GM19372 (cell line): ENCODE measurements at regions not wholly inside any gene's neighbourhood (a gene's known extent, or its start where the extent isn't known, plus 50 kb on each side); places are given as distances from the start of the nearest gene placed in this dataset.

Experiments
- ATAC-seq: cut with Tn5 transposase; IDR thresholded peaks from one replicate; pipeline ENCODE4 v1.9.1; 2021; ENCODE audit warnings: mild to moderate bottlenecking, low read depth, moderate library complexity; ENCODE audit not compliant: unreplicated experiment

- no peak for ATAC-seq
Observed at GRCh38 chr2:120662046-120662445, 73.6 kb upstream of the GLI2 start.

GRCh38 chr2:120662746-120663145 lies 72.9 kb upstream of the GLI2 start:
- ATAC-seq, result no peak

DNA sequence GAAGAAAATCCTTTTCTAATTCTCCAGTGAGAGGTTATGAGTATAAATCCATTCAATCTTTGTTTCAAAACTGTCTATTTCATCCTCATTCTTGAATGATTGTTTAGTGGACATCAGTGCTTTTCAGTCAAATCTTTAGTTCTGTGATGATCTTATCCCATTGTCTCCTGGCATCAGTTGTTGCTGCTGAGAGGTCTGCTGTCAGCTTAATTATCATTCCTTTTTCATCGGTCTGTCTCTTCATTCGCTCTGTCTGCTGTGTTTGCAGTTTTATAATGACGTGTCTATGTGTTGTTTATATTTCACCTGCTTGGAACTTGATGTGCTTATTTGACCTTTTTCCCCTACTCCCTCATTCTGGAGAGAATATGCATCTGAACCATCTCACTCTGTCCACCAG lies 69.2 kb upstream of the GLI2 start:
- no peak for ATAC-seq

DNA sequence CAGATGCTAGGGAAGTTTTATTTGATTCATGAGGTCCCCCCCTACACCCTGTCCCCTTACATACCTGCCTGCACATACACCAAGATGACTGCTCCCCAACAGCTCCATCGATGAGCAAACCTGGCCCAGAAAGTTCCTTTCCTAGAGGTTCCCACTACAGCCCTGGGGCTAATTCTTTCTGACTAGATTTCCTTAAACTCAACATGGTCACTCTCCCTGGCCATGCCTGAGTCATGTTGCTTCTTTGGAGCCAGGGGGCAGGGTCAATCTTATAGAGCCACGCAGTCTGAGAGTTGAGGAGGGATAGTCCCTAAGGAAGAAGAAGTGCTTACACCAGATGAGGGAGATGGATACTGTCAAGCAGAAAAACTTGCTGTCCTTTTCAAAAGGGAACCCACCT lies 67.7 kb upstream of the GLI2 start:
- no peak for ATAC-seq

DNA sequence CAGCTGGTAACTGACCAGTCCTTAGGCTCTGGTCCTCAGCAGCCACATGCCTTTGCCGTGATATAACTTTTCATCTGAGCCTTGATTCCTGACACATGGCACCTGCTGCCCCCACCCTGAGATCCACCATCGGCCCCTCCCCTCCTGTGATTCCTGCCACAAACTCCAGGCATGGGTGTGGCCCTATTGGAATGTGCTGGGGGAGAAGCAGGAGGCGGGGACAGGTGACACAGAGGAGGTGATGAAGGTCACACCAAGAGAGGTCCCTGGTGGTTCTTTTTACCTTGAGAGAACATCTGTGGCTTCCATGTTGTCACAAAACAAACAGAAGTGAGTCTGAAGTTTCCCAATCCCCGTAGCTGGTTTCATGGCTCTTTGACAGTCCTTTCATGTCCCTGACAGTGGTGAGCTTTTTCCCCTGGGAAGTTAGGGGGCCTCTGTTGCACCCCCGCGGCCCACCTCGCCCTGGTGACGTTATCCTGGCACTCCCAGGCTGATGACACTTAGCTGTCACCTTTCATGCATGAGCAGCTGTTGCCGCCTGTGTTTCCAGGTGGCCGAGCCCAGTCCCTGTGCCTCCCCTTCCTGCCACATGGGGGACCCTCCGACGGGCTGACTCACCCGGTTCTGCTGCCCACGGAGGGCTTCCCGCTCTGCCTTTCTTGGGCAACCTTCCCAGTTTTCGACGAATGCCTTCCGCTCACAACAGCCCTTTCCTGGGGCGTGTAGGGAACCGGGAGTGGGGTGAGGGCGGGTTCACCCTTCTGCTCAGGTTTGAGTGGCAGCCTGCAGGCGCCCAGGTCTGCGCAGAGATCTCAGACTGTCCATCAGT lies 66.3 kb upstream of the GLI2 start:
- ATAC-seq, result no peak

DNA sequence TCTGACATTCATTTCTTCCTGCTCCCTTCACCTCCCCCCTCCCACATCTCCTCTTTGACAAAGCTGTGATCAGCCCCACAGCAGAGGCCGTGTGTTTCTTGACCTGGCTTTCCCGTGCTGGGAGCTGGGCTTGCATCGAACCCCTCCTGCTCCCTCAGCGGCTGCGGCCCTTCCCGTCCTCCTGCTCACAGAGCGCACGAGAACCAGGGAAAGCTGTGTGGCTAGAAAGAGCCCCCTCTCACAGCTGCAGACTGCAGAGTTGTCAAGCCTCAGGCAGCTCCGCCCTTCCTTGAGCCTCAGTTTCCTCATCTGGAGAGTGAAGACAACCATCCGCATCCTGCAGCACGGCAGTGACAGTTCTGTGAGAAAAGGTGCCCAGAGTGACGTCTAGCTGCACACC lies 65.7 kb upstream of the GLI2 start:
- no peak for ATAC-seq

- no peak for ATAC-seq
Observed at GRCh38 chr2:120670371-120670770, 65.3 kb upstream of the GLI2 start.

DNA sequence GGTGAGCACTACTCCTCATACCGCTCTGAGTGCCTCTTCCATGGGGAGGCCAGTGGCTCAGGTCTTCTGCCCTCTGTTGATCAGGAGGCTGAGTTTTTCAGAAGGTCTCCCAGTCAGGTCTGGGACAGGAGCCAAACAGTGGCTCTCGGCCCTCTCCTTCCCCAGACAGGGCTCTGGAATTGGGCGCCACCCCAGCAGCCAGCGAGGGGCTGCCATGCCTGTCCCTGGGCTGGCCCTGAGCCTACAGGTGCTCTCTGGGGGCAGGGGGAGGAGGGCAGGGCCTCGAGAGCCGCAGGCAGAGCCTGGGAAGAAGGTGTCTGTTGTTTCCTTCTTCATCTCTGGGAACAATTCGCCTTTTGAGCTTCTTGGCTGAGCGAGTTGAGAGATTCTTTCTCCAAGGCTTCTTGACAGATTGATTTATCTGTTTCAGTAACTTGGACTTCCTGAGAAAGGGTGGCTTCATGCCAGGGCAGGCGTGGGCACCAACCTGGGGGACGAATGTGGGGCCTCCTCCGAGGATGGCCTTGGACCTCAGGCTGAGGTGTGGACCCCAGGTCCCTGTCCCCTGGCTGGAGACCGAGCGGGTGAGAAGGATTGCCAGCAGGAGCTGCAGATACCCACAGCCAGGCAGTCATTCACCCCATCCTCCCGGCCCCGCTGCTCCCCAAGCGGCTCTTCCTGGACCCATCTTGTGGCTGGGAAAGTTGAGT lies 64.7 kb upstream of the GLI2 start:
- no peak for ATAC-seq

DNA sequence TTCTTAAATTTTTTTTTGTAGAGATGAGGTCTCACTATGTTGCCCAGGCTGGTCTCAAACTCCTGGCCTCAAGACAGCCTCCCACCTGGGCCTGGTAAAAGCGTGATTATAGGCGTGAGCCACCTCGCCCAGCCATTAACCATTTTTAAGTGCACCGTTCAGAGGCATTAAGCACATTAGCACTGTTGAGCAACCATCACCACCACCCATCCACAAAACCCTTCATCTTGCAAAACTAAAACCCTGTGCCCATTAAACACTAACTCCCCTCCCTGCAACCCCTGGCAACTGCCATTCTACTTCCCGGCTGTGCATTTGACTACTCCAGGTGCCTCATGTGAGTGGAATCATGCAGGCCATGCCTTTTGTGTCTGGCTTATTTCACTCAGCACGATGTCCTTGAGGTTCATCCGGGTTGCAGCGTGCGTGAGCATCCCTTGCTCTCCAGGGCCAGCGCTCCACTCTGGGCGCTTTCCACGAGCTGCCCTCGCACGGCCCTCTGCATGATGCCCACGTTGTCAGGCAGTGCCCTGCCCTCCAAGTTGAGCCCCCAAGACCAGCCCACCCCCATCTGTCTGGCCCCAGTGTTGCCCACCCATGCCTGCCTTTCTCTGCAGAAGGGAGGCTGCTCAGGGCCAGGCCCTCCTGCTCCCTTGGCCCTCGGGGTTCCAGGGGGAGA lies 63.0 kb upstream of the GLI2 start:
- ATAC-seq, result no peak

- no peak for ATAC-seq
Observed at GRCh38 chr2:120673205-120673550, 62.5 kb upstream of the GLI2 start.

DNA sequence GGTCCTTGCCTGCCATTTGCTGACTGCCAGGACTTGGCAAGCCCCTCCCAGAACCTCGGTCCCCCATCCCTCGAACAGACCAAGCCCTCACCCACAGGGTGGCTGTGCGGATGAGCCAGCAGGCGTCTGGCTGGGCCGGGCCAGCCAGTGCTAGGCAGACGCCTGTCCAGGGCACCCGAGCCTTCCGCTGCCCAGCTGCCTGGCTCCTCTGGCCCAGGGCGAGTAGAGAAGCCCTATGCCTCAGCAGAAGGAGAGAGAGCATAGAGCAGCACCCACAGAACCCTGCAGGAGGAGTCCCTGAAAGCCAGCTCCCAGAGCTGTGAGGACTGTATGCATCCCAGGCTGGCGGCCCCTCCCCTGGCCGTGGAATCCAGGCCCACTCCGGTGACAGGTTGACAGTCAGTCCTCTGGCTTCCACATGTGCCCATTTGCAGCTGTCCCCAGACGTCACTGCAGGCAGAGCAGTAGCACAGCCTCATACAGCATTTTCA lies 62.1 kb upstream of the GLI2 start:
- no peak for ATAC-seq

DNA sequence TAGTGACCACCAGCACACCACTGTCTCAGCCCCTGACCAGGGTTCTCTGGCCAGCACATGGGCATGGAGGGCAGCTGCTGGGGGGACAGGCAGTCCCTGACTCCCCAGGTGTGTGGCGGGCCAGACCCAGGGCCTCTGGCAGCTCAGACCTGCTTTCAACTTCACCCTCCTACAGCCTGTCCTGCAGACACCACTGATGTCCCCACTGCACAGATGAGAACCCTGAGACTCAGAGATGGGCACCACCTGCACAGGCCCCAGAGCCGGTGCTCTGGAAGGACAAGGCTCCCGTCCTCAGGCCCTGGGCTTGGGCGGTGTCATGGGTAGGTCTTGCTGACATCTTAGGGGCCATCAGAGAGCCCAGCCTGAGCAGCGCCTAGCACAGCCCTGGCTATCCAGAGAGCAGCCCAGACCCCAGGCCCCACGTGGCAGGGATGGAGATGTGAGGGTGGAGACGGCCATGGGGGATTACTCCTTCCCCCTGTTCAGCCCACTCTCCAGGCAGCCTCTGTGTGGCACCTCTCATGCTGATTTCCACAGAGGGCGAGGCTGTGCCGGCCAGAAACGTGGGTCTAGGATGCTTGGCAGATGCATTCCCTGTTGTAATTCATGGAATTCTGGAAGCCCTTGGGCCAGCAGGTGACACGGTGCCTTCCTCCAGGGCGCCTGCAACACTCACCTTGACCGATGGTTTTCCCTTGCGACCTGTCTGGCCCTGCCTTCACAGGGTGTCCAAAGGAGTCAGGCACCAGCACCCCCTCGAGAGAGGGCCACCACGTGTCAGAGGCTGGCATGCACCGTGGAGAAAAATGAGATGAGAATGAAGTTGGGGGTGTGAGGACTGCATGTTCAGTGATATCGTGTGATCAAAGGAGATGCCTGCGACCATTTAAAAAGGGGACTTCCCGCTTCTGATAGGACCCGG lies 61.2 kb upstream of the GLI2 start:
- no peak for ATAC-seq

DNA sequence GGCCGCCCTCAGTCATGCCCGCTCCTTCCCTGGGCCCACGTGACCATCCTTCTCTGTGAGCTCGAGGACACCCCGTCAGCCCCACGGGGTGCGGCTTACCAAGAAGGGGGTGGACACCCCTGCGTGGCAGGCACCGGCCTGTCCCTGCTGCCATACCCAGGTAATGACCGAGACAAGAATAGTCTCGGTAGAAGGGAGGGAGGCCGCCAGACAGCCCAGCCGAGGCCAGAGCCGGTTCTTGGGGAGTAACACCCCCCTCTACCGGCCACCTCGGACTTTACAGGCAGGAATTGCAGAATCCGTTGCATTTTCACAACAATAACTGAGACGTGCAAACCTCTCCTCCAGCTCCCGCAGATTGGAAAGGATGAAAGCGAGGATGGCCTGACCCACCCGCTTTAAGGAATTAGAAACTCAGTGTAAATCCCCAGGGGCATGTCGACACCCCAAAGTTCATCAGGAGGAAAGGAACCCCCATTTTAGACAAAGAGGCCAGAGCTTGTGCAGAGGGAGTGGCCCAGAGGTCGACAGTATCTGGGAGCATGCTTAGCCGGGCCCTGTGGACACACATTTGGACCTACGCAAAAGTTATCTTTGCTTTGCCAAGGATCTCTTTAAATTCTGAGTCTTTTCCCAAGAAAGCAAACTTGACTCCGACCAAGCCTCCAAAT lies 60.1 kb upstream of the GLI2 start:
- no peak for ATAC-seq

GRCh38 chr2:120677221-120677620 lies 58.4 kb upstream of the GLI2 start:
- ATAC-seq, result no peak

DNA sequence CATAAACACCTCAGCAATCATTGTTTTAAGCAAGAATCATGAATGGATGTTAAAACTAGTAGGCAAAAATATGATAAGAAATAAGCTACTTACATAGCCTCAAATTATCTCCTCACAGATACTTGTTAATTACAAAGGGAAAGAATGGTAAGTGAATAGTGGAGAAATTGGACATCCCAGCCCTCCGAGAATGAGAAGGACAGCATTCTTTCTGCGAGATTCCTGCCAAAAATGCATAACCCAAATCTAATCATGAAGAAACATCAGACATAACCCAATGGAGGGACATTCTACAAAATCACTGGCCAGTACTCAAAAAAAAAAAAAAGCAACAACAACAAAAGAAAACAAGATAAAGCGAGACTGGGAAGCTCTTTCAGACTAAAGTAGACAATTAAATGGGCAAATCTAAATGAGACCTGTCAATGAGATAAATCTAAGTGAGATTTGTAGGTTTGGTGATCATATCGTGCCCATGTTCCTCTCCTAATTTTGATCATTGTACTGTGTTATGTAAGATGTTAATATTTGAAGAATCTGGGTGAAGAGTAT lies 57.9 kb upstream of the GLI2 start:
- ATAC-seq, result no peak

DNA sequence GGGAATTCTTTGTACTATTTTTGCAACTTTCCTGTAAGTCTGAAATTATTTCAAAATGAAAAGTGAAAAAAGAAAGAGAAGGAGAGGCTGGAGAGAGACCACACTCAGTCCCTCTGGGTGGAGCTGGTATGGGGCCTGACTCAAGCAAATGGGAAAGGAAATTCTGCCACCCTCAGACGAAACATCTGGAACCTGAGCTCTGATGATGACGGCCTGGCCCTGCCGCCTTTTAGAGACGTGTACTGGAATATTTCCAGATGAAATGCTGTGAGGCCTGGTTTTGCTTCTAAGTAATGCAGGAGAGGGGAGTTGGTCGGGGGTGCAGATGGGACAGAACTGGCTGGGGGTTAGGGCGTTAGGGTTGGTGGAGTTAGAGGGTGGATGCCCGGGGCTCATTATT lies 57.4 kb upstream of the GLI2 start:
- no peak for ATAC-seq

DNA sequence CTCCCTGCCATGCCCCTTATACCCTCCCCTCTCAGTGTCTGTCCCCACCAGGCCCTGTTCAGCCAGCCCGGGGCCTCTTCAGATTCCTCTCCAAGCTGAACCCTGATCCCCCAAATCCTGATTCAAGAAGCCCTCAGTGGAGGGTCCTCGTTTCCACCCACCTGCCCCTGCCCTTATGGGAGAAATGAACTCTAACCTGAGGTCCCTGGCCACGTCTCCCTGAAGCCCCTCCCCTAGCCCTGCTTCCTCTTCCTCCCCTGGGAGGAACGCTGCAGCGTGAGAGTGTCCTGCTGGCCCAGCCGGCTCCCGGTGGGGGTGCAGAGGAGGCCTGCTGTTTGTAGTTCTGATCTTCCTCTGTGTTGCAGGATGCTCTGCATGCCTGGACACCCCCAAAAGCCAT lies 56.7 kb upstream of the GLI2 start:
- ATAC-seq, result no peak

- no peak for ATAC-seq
Observed at GRCh38 chr2:120679526-120679925, 56.1 kb upstream of the GLI2 start.

- ATAC-seq, result peak; percentile 83
Observed at GRCh38 chr2:120680136-120680761, 55.4 kb upstream of the GLI2 start.
